SK-N-MC (cell line): ENCODE measurements at regions not wholly inside any gene's neighbourhood (a gene's known extent, or its start where the extent isn't known, plus 50 kb on each side); places are given as distances from the start of the nearest gene placed in this dataset.

Source experiments
- DNase-seq: peaks from one replicate; pipeline ENCODE4 v3.0.0-alpha.2; 2011; ENCODE audit warnings: low read depth, low spot score
- H3K27ac ChIP-seq: fragments of 200-600 bp; sonication (generic); 2 replicates; pipeline ENCODE4 v1.5.1; 2016; ENCODE audit warnings: mixed run types
- H3K36me3 ChIP-seq: fragments of 200-600 bp; sonication (generic); 2 replicates; pipeline ENCODE4 v1.6.1; 2017; ENCODE audit warnings: antibody characterized with exemption, low read length, mixed read lengths; ENCODE audit not compliant: insufficient read depth
- H3K4me3 ChIP-seq: fragments of 200-600 bp; sonication (generic); 2 replicates; pipeline ENCODE4 v1.5.1; 2016
- H3K9ac ChIP-seq: fragments of 200-600 bp; sonication (generic); 2 replicates; pipeline ENCODE4 v1.8.0; 2017; ENCODE audit warnings: mixed run types, mixed read lengths; ENCODE audit not compliant: insufficient read length
- H3K9me3 ChIP-seq: fragments of 200-600 bp; sonication (generic); 2 replicates; pipeline ENCODE4 v1.6.1; 2017; ENCODE audit warnings: low read depth, mild to moderate bottlenecking, antibody characterized with exemption, low read length, moderate library complexity, mixed read lengths
- EZH2 ChIP-seq: fragments of 200-600 bp; sonication (generic); IDR thresholded peaks from one replicate; pipeline ENCODE4 v1.6.1; 2017; ENCODE audit warnings: antibody characterized with exemption
- FOXP2 ChIP-seq: optimal IDR thresholded peaks from 2 replicates; pipeline ENCODE3; 2011; ENCODE audit warnings: mild to moderate bottlenecking, moderate library complexity; ENCODE audit not compliant: insufficient read depth; ENCODE audit errors: extremely low read length, control extremely low read depth
- POLR2AphosphoS5 ChIP-seq: IDR thresholded peaks from 2 replicates; pipeline ENCODE4 v1.6.1; 2012; ENCODE audit warnings: mild to moderate bottlenecking, low read depth, low read length, borderline replicate concordance

DNA sequence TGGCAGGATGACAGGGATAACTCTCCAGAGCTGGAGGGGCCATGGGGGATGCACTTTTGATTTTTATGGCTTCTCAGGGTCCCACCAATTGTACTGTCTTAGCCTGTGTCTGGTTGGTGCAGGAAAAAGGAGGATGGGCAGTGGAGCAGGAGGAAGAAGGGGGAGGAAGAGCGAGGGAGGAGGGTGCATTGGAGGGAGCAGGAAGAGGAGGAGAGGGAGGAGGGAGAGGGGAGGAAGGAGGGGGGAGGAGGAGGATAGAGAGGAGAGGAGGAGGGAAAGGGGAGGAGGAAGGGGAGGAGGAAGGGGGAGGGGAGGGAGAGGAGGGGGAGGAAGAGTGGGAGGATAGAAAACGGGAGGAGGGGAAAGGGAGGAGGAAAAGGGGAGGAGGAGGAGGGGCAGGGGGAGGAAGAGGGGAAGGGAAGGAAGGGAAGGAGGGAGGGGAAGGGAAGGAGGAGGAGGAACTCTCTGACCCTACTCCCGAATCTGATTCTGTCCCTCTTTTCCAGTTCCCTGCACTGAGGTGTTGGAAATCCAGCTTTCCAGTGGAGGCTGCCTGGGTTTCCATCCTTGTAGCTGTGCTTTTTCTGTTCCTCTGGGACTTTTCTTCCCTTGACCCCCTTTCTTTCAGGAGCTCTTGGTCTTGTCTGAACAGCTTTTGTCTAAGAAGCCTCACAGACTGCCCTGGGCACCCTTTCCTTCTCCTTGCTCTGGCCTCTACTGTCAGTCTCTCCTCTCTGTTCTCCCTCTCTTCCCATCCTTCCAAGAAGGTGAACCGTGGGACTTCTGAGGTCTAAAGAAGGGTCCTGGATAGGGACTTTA, 149.4 kb downstream of the DHX35 start:
- no peaks in the 10 kb centered on the region for H3K36me3 ChIP-seq
- TF ChIP-seq FOXP2 (no peak), POLR2AphosphoS5 (no peak), EZH2 (no peak)
- H3K9ac ChIP-seq, result no peak overlapping the region
- H3K9me3 ChIP-seq, result no peaks in the 10 kb centered on the region
- H3K27ac ChIP-seq, result no peak overlapping the region
- DNase-seq, result no peak
- H3K4me3 ChIP-seq, result no peak overlapping the region

GRCh38 chr20:39110819-39111136, 148.6 kb downstream of the DHX35 start:
- Histone ChIP-seq H3K9ac (no peak overlapping the region), H3K27ac (no peak overlapping the region), H3K36me3 (no peaks in the 10 kb centered on the region), H3K9me3 (no peaks in the 10 kb centered on the region), H3K4me3 (no peak overlapping the region)
- DNase-seq, result no peak
- TF ChIP-seq FOXP2 (no peak), POLR2AphosphoS5 (no peak), EZH2 (no peak)

GRCh38 chr20:39109933-39110818, 148.0 kb downstream of the DHX35 start:
- H3K9ac ChIP-seq, result no peak overlapping the region
- no peak overlapping the region for H3K27ac ChIP-seq
- no peak overlapping the region for H3K4me3 ChIP-seq
- H3K9me3 ChIP-seq, result no peaks in the 10 kb centered on the region
- no peaks in the 10 kb centered on the region for H3K36me3 ChIP-seq
- TF ChIP-seq POLR2AphosphoS5, result no peak
- no peak for TF ChIP-seq EZH2
- no peak for TF ChIP-seq FOXP2
- DNase-seq, result no peak

DNA sequence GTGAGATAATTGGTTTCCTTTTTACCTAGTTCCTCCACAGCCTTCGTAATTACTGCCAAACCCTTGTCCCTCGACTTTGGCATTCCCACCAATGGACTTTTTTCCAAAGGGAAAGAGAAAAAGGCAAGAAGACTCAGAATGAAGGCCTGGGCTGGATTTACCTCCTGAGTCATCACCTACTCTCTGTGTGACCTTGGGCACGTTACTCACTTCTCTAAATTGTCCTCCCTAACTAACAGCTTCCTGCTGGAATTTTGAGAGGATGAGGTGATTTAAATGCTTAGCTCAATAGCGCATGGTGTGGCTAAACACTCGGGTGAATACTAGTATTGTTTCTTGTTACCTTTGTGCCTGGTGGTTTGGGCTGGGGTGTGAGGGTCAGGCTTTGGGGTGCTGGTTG, 146.6 kb downstream of the DHX35 start:
- H3K4me3 ChIP-seq, result no peak overlapping the region

GRCh38 chr20:39107741-39108140, 145.6 kb downstream of the DHX35 start:
- H3K27ac ChIP-seq, result no peak overlapping the region
- no peak overlapping the region for H3K4me3 ChIP-seq
- TF ChIP-seq POLR2AphosphoS5 (no peak), FOXP2 (no peak), EZH2 (no peak)
- H3K9ac ChIP-seq, result no peak overlapping the region
- DNase-seq, result no peak
- no peaks in the 10 kb centered on the region for H3K36me3 ChIP-seq
- no peaks in the 10 kb centered on the region for H3K9me3 ChIP-seq

More for the DNA sequence above, 146.6 kb downstream of the DHX35 start:
- H3K36me3 ChIP-seq, result no peaks in the 10 kb centered on the region
- no peak for TF ChIP-seq POLR2AphosphoS5
- no peak for TF ChIP-seq FOXP2
- TF ChIP-seq EZH2, result no peak
- no peak for DNase-seq
- no peak overlapping the region for H3K27ac ChIP-seq
- no peak overlapping the region for H3K9ac ChIP-seq
- H3K9me3 ChIP-seq, result no peaks in the 10 kb centered on the region

- Histone ChIP-seq H3K9me3 (no peaks in the 10 kb centered on the region), H3K4me3 (no peak overlapping the region), H3K36me3 (no peaks in the 10 kb centered on the region), H3K27ac (no peak overlapping the region), H3K9ac (no peak overlapping the region)
- no peak for DNase-seq
- TF ChIP-seq EZH2, result no peak
- TF ChIP-seq FOXP2, result no peak
Observed at GRCh38 chr20:39106791-39107190, 144.6 kb downstream of the DHX35 start.

DNA sequence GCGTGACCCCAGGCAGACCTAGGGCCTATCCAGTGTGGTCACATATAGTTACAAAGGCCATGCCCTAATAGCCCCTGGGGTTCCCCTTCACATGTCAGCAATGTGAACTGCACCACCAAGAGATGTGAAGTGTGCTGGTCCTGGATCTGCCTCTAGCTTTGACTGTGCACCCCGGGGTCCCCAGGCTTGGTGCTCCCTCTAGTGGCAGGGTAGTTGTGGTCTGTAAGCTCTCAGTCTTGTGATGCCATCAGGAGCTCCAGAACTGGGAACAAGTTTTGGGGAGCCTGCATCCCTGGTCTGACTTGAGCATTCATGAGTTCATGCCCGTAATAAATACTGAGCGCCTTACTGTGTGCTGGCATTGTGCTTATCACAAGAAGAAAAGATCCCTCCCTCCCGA, 143.4 kb downstream of the DHX35 start:
- H3K36me3 ChIP-seq, result no peaks in the 10 kb centered on the region
- no peak for DNase-seq
- H3K9me3 ChIP-seq, result no peaks in the 10 kb centered on the region
- no peak overlapping the region for H3K27ac ChIP-seq
- no peak for TF ChIP-seq FOXP2
- TF ChIP-seq POLR2AphosphoS5, result no peak
- TF ChIP-seq EZH2, result no peak
- H3K4me3 ChIP-seq, result no peak overlapping the region
- no peak overlapping the region for H3K9ac ChIP-seq

DNA sequence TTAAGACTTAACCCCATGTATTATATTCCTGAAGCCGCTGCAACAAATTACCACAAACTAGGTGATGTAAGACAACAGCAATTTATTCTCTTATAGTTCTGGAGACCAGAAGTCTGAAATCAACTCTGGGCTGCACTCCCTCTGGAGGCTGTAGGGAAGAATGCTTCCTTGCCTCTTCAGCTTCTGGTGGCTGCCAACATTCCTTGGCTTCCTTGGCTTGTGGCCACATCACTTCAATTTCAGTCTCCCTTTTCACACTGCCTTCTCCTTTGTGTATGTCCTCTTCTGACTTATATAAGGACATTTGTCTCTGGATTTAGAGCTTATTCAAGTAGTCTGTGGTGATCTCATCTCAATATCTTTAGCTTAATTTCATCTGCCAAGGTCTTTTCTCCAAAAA, 141.6 kb downstream of the DHX35 start:
- H3K4me3 ChIP-seq, result no peak overlapping the region

More for the DNA sequence above, 141.6 kb downstream of the DHX35 start:
- no peaks in the 10 kb centered on the region for H3K9me3 ChIP-seq
- TF ChIP-seq EZH2, result no peak
- TF ChIP-seq FOXP2, result no peak
- TF ChIP-seq POLR2AphosphoS5, result no peak
- no peak for DNase-seq
- no peak overlapping the region for H3K27ac ChIP-seq
- no peak overlapping the region for H3K9ac ChIP-seq
- H3K36me3 ChIP-seq, result no peaks in the 10 kb centered on the region
